WI38 (cell line): ENCODE measurements at regions not wholly inside any gene's neighbourhood (a gene's known extent, or its start where the extent isn't known, plus 50 kb on each side); places are given as distances from the start of the nearest gene placed in this dataset.

Experiments
- H3K4me3 ChIP-seq: 2 replicates; pipeline ENCODE4 v1.5.1; 2011; ENCODE audit warnings: low read depth, mild to moderate bottlenecking, control low read depth, low read length
- TF ChIP-seq, protein P1 (sequence below): IDR thresholded peaks from 2 replicates; pipeline ENCODE4 v1.5.1; 2012; ENCODE audit warnings: low read depth, mild to moderate bottlenecking, control low read depth, low read length

GRCh38 chr21:24265987-24266386, 1341.3 kb downstream of the MRPL39 start:
- TF ChIP-seq, protein P1, sequence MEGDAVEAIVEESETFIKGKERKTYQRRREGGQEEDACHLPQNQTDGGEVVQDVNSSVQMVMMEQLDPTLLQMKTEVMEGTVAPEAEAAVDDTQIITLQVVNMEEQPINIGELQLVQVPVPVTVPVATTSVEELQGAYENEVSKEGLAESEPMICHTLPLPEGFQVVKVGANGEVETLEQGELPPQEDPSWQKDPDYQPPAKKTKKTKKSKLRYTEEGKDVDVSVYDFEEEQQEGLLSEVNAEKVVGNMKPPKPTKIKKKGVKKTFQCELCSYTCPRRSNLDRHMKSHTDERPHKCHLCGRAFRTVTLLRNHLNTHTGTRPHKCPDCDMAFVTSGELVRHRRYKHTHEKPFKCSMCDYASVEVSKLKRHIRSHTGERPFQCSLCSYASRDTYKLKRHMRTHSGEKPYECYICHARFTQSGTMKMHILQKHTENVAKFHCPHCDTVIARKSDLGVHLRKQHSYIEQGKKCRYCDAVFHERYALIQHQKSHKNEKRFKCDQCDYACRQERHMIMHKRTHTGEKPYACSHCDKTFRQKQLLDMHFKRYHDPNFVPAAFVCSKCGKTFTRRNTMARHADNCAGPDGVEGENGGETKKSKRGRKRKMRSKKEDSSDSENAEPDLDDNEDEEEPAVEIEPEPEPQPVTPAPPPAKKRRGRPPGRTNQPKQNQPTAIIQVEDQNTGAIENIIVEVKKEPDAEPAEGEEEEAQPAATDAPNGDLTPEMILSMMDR, result no peak
- H3K4me3 ChIP-seq, result no peak overlapping the region

DNA sequence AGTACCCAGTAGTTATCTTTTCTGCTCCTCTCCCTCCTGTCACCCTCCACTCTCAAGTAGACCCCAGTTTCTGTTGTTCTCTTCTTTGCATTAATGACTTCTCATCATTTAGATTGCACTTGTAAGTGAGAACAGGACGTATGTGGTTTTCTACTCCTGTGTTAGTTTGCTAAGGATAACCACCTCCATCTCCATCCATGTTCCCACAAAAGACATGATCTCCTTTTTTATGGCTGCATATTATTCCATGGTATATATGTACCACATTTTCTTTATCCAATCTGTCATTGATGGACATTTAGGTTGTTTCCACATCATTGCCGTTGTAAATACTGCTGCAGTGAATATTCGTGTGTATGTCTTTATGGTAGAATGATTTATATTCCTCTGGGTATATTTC, 1346.5 kb downstream of the MRPL39 start:
- H3K4me3 ChIP-seq, result no peak overlapping the region
- TF ChIP-seq, protein P1, result no peak

GRCh38 chr21:24259241-24259640, 1348.0 kb downstream of the MRPL39 start:
- no peak overlapping the region for H3K4me3 ChIP-seq

GRCh38 chr21:24255591-24255990, 1351.7 kb downstream of the MRPL39 start:
- no peak overlapping the region for H3K4me3 ChIP-seq
- TF ChIP-seq, protein P1, result no peak

More at GRCh38 chr21:24259241-24259640, 1348.0 kb downstream of the MRPL39 start:
- TF ChIP-seq, protein P1, result no peak

DNA sequence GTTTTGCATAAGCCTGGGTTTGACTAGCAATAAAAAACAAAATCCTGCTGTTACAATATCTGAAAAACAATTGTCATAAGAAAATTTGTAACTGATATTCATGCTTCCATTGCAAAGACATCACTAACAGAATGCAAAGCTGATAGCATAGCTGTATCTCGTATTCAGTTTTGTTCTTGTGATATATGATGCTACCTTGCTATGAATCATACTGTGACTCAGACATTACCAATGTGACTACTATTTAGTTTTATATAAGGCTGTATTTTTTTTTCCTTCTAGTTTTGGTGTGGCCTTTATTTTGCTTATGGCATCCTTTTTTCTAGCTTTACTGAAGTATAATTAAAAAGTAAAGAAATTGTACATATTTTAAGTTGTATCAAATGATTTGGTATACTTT, 1381.8 kb downstream of the MRPL39 start:
- H3K4me3 ChIP-seq, result no peak overlapping the region
- TF ChIP-seq, protein P1, result no peak

- no peak overlapping the region for H3K4me3 ChIP-seq
- TF ChIP-seq, protein P1, result no peak
Observed at GRCh38 chr21:24224422-24224821, 1382.9 kb downstream of the MRPL39 start.

- TF ChIP-seq, protein P1, result no peak
- no peak overlapping the region for H3K4me3 ChIP-seq
Observed at GRCh38 chr21:24223624-24224023, 1383.7 kb downstream of the MRPL39 start.
